Rectal smooth muscle tissue (tissue), 1 donor: ENCODE measurements at regions not wholly inside any gene's neighbourhood (a gene's known extent, or its start where the extent isn't known, plus 50 kb on each side); places are given as distances from the start of the nearest gene placed in this dataset.
A peak's percentile ranks its signal among the peaks of the same experiment; 100 is the strongest.

Experiments used
- H3K27ac ChIP-seq: one replicate; pipeline ENCODE4 v1.7.0; 2013; ENCODE audit warnings: low read depth, low read length, inconsistent platforms
- H3K27me3 ChIP-seq: one replicate; pipeline ENCODE4 v1.7.0; 2013; ENCODE audit warnings: low read length; ENCODE audit not compliant: control insufficient read depth, insufficient read depth
- H3K36me3 ChIP-seq: one replicate; pipeline ENCODE4 v1.7.0; 2013; ENCODE audit warnings: low read length; ENCODE audit not compliant: control insufficient read depth, insufficient read depth
- H3K4me1 ChIP-seq: one replicate; pipeline ENCODE4 v1.7.0; 2013; ENCODE audit warnings: low read length; ENCODE audit not compliant: control insufficient read depth, insufficient read depth
- H3K4me3 ChIP-seq: one replicate; pipeline ENCODE4 v1.7.0; 2013; ENCODE audit warnings: low read length
- H3K9ac ChIP-seq: one replicate; pipeline ENCODE4 v1.7.0; 2013; ENCODE audit warnings: low read length

GRCh38 chr3:124630960-124631359 lies 99.3 kb upstream of the UMPS start:
- no peaks in the 10 kb centered on the region for H3K4me1 ChIP-seq
- no peak overlapping the region for H3K27ac ChIP-seq
- no peaks in the 10 kb centered on the region for H3K27me3 ChIP-seq
- no peak overlapping the region for H3K9ac ChIP-seq
- no peaks in the 10 kb centered on the region for H3K36me3 ChIP-seq
- H3K4me3 ChIP-seq, result no peak overlapping the region

GRCh38 chr3:124631727-124632126 lies 98.5 kb upstream of the UMPS start:
- Histone ChIP-seq H3K27ac (no peak overlapping the region), H3K36me3 (no peaks in the 10 kb centered on the region), H3K4me3 (no peak overlapping the region), H3K9ac (no peak overlapping the region), H3K4me1 (no peaks in the 10 kb centered on the region), H3K27me3 (no peaks in the 10 kb centered on the region)

DNA sequence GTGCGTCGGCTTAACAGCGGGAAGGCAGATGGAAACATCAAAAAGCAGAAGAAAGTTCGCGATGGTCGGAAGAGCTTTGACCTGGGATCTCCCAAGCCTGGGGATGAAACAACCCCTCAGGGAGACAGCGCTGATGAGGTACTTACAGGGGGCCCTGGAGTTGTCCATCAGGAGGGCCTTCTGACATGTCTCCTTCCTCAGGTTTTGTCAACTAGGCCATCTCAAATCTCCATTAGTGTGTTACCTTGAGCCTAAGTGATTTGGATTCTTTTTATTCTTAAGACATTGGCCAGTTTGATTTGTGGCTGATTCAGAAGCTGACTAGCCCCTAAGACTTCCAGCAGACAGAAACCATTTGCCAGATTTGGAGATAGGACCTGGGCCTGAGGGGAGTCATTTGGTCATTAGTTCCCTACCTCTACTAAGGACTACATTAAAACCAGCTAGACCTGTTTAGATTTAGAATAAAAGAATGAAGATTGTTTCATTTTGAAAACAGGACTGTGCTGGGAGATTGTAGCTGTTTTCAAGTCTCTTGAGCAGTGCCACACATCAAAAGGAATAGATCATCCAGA lies 97.6 kb upstream of the UMPS start:
- Histone ChIP-seq H3K4me1 (no peaks in the 10 kb centered on the region), H3K4me3 (no peak overlapping the region), H3K36me3 (no peaks in the 10 kb centered on the region), H3K9ac (no peak overlapping the region), H3K27ac (no peak overlapping the region), H3K27me3 (no peaks in the 10 kb centered on the region)

GRCh38 chr3:124633524-124633923 lies 96.7 kb upstream of the UMPS start:
- Histone ChIP-seq H3K27me3 (no peaks in the 10 kb centered on the region), H3K4me3 (no peak overlapping the region), H3K27ac (no peak overlapping the region), H3K36me3 (no peaks in the 10 kb centered on the region), H3K9ac (no peak overlapping the region), H3K4me1 (no peaks in the 10 kb centered on the region)

DNA sequence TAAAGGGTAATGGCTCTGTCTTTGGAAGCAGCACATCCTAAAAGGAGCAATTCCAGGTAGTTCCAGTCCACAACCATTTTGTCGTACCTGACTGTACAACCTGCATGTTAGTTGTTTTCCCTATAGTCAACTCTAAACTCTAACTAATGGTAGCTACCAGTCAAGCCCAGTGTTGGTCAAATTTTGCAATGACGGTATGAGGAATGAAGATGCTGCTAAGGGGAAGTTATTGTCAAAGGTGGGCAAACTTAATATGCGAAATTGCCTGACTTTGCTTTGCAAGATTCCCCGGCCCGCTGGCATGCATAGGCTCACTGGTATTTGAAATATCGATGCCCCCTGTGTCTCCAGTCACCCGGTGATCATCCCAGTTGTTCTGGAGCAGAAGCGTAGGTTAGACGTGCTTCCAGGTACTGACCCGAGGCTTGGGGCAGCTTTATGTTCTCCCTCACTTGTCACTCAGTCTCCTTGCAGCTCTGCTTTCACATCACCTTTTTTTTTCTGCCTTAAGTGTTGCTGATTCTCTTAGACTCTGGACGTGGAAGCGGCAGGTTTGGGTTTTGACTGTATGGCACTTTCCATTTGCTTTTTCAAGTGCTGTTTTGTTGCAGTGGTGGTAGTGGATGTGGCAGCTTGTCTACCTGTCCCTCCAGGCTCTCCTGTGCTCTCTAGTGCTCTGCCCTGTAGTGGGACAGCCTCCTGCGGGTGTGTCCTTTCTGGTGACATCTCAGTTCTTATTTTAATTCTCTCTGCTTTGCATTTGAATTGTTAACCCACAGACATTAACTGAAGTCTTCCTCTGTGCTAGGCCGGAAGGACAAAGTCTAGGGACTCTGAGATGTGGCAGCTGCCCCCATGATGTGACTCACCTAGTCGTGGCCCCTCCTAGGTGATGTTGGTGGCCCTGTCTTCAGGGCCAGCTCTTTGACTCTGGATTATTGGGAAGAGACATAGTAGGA lies 95.8 kb upstream of the UMPS start:
- Histone ChIP-seq H3K4me3 (no peak overlapping the region), H3K9ac (no peak overlapping the region), H3K27ac (no peak overlapping the region), H3K4me1 (no peaks in the 10 kb centered on the region), H3K36me3 (no peaks in the 10 kb centered on the region), H3K27me3 (no peaks in the 10 kb centered on the region)

DNA sequence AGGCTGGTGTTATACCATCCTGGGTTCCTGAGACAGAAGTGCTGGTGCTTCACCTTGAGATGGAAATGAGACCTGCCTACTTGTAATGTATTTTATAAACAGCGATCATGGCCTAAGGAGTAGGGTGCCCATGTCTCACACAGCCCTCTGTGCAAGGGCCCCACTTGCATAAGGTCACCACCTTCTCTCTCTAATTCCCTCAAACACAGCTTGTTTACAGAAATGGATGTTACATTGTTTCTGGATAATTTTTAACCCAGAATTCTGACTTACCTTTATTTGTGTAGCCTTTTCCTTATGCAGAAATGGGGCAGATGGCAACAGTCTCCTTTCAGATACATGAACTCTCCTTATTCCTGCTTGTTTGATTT lies 95.1 kb upstream of the UMPS start:
- Histone ChIP-seq H3K9ac (no peak overlapping the region), H3K27ac (no peak overlapping the region), H3K36me3 (no peaks in the 10 kb centered on the region), H3K4me3 (no peak overlapping the region), H3K27me3 (no peaks in the 10 kb centered on the region), H3K4me1 (no peaks in the 10 kb centered on the region)

DNA sequence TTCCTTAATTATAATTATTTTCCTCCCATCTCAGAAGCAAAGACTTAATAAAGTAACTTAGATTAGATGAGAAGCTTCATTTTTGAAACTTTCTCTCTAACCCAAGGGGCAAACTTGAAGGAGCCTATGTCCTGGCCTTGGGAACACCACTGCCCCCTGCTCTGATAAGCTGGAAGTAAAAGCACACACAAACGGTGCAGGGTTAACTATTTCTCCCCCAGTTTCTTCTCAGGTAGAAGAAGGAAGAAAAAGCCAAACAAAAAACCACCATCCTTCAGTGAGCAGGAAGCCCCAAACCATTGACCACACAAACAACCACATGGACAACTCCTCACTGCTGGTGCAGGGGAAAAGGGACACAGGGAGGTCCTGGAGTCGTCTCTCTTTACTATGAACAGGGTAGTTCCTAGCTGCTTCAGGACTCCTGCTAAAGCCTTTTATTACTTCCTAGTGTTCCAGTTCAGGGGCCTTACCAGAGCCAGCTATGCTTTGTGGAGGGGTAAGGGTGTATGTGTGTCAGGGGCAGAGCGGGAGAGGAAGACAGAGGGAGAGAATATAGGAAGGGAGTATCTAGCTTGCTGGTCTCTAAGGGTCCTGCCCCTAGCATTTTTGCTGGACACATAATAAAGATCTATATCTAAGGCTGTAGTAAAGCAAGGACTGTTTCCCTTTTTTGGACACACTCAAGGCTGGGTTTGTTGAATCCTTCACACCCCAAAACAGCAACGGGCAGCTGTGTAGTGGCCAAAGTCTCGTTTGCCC lies 94.0 kb upstream of the UMPS start:
- no peak overlapping the region for H3K27ac ChIP-seq
- peak overlapping the region; percentile 32 for H3K4me3 ChIP-seq
- no peak overlapping the region for H3K9ac ChIP-seq
- H3K36me3 ChIP-seq, result no peaks in the 10 kb centered on the region
- H3K4me1 ChIP-seq, result no peaks in the 10 kb centered on the region
- no peaks in the 10 kb centered on the region for H3K27me3 ChIP-seq

GRCh38 chr3:124636863-124637296 lies 93.4 kb upstream of the UMPS start:
- Histone ChIP-seq H3K36me3 (no peaks in the 10 kb centered on the region), H3K27ac (no peak overlapping the region), H3K4me3 (peak overlapping the region; percentile 48), H3K9ac (no peak overlapping the region), H3K4me1 (no peaks in the 10 kb centered on the region), H3K27me3 (no peaks in the 10 kb centered on the region)

DNA sequence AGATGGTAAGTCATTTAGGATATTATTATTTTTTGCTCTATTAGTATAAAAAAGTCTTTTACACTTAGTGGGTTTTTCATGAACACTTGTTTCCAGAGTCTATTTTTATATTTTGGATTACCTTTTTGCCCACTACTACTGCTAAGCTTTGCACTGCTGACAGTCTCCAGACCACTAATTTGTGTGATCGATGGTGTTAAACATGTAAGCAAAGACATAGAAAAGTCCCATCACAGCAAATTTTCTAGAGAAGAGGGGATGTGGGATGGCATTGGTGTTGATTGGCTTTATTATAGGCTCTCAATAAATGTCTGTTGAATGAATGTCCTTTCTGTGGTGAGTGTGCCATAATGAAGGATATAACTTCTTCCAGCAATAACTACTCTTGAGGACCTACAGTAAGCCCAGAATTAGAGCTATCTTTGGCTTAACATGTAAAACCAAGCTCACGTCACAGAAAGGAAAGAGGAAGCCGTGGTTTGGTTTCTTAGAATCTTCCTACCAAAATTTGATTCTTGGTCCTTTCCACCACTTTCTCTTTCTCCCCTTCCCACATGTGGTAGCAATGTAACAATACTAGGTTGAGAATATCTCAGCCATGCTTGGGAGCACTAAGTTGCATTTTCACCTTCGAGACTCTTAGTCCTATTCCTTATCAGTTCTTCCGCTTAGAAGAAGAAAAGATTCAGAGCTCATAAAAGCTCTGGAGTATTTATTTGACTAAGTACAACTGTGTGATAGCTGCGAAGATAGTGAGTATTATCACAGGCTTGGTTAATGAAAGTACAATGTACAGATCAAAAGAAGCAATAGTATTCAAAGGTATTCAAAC lies 90.6 kb upstream of the UMPS start:
- no peak overlapping the region for H3K27ac ChIP-seq
- no peaks in the 10 kb centered on the region for H3K27me3 ChIP-seq
- no peak overlapping the region for H3K9ac ChIP-seq
- peak overlapping the region; percentile 1 for H3K4me3 ChIP-seq
- H3K36me3 ChIP-seq, result no peaks in the 10 kb centered on the region
- H3K4me1 ChIP-seq, result no peaks in the 10 kb centered on the region

DNA sequence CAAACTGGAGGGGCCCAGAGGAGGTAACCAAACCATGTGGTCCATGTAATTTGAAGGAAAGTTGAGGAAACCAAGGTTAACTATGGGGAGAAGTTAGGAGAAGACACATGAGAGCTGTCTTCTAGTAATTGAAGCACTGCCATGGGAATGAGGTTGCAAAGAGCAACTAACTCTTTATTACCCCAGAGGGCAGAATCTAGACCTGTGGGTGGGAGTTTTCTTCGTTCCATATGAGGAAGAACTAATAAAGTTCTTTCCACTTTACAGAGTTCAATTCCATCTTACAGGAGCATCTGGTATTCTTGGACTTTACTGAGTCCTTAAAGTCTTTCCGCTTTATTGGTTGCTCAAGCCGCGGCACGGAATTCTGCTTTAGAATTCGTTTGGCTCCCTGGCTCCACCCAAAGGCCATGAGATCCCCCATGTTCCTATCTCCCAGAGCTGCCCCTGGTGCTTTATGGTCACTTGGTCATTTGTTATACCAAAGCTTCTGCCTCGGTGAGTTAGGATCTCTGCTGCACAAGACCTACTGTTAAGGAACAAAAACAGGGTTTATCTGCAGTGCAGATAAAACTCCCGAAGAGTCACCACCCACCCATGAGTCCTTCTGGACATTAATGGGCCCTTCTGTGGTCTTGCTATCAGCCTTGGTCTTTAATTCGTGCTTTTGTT lies 89.5 kb upstream of the UMPS start:
- Histone ChIP-seq H3K9ac (no peak overlapping the region), H3K27ac (no peak overlapping the region), H3K4me1 (no peaks in the 10 kb centered on the region), H3K36me3 (no peaks in the 10 kb centered on the region), H3K27me3 (no peaks in the 10 kb centered on the region), H3K4me3 (no peak overlapping the region)

DNA sequence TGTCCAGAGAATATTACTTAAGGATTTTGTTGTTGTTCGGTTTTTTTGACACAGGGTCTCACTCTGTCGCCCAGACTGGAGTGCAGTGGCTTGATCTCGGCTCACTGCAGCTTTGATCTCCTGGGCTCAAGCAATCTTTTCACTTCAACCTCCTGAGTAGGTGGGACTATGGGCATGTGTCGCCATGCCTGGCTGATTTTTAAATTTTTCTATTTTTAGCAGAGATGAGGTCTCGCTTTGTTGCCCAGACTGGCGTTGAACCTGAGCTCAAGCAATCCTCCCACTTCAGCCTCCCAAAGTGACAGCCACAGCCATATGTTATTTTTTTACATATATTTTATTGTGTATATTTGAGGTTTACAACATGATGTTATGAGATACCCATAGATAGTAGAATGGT lies 86.8 kb upstream of the UMPS start:
- no peak overlapping the region for H3K4me3 ChIP-seq
- H3K36me3 ChIP-seq, result no peaks in the 10 kb centered on the region

More for the DNA sequence above, 86.8 kb upstream of the UMPS start:
- Histone ChIP-seq H3K27me3 (no peaks in the 10 kb centered on the region), H3K4me1 (no peaks in the 10 kb centered on the region), H3K9ac (no peak overlapping the region), H3K27ac (no peak overlapping the region)
